ENCODE measurements at regions not wholly inside any gene's neighbourhood (a gene's known extent, or its start where the extent isn't known, plus 50 kb on each side); places are given as distances from the start of the nearest gene placed in this dataset.

DNA sequence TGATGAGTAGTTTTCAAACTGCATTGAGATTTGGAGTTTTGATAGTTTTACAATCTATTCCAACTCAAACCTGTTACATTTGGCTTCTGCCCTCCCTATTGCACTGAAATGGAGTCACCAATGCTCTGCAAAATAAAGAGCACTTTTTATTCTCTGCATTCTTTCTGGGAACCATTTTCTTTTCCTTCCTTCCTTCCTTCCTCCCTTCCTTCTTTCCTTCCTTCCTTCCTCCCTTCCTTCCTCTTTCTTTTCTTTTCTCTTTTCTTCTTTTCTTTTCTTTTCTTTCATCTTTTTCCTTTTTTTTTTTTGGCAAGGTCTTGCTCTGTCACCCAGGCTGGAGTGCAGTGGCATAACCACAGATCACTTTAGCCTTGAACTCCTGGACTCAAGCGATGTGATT is 114.2 kb downstream of the TBX19 start:
- H3K27me3 ChIP-seq (ENCODE audit: control insufficient read depth, insufficient read depth, low read length): peaks cover 2% of the 10 kb centered on the region; the same call in 1 of the 2 replicates
- H3K9me3 ChIP-seq (ENCODE audit: control insufficient read depth, insufficient read depth, low read length): no peaks in the 10 kb centered on the region
- no peak overlapping the region for H3K14ac ChIP-seq (replicated peaks; ENCODE audit: low read depth, low read length)
- no peak overlapping the region for H3K23ac ChIP-seq (ENCODE audit: low read depth, low read length)
- no peaks in the 10 kb centered on the region for H3K4me1 ChIP-seq (ENCODE audit: control insufficient read depth, insufficient read depth, low read length)
- TF ChIP-seq, protein P1, sequence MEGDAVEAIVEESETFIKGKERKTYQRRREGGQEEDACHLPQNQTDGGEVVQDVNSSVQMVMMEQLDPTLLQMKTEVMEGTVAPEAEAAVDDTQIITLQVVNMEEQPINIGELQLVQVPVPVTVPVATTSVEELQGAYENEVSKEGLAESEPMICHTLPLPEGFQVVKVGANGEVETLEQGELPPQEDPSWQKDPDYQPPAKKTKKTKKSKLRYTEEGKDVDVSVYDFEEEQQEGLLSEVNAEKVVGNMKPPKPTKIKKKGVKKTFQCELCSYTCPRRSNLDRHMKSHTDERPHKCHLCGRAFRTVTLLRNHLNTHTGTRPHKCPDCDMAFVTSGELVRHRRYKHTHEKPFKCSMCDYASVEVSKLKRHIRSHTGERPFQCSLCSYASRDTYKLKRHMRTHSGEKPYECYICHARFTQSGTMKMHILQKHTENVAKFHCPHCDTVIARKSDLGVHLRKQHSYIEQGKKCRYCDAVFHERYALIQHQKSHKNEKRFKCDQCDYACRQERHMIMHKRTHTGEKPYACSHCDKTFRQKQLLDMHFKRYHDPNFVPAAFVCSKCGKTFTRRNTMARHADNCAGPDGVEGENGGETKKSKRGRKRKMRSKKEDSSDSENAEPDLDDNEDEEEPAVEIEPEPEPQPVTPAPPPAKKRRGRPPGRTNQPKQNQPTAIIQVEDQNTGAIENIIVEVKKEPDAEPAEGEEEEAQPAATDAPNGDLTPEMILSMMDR (conservative IDR thresholded peaks at IDR 0.05; ENCODE audit: low read depth, low read length): no peak
- TF ChIP-seq MXI1 (IDR thresholded peaks at IDR 0.05; ENCODE audit: borderline replicate concordance, low read depth, low read length): no peak
- no peak for TF ChIP-seq RFX5 (IDR thresholded peaks at IDR 0.05; ENCODE audit: low read depth, low read length)
- TF ChIP-seq MAFK (IDR thresholded peaks at IDR 0.05; ENCODE audit: low read depth, low read length): no peak
- no peak for TF ChIP-seq NFE2L2 (IDR thresholded peaks at IDR 0.05; ENCODE audit: low read depth, low read length)
- no peak for TF ChIP-seq CHD1 (IDR thresholded peaks at IDR 0.05; ENCODE audit: low read depth, low read length)
- no peak for TF ChIP-seq FOS (IDR thresholded peaks at IDR 0.05; ENCODE audit: low read depth, low read length)
- no peak for TF ChIP-seq SMC3 (IDR thresholded peaks at IDR 0.05; ENCODE audit: low read depth, low read length)
- TF ChIP-seq MAZ (IDR thresholded peaks at IDR 0.05; ENCODE audit: borderline replicate concordance, low read depth, low read length): no peak
- no peak for TF ChIP-seq USF2 (IDR thresholded peaks at IDR 0.05; ENCODE audit: low read depth, low read length)
- TF ChIP-seq RCOR1 (IDR thresholded peaks at IDR 0.05; ENCODE audit: insufficient replicate concordance, low read length): no peak
- TF ChIP-seq BHLHE40 (IDR thresholded peaks at IDR 0.05; ENCODE audit: low read depth, low read length): no peak
- TF ChIP-seq, protein P2, sequence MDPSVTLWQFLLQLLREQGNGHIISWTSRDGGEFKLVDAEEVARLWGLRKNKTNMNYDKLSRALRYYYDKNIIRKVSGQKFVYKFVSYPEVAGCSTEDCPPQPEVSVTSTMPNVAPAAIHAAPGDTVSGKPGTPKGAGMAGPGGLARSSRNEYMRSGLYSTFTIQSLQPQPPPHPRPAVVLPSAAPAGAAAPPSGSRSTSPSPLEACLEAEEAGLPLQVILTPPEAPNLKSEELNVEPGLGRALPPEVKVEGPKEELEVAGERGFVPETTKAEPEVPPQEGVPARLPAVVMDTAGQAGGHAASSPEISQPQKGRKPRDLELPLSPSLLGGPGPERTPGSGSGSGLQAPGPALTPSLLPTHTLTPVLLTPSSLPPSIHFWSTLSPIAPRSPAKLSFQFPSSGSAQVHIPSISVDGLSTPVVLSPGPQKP (IDR thresholded peaks at IDR 0.05; ENCODE audit: borderline replicate concordance, low read depth, low read length): no peak
- TF ChIP-seq RAD21 (IDR thresholded peaks at IDR 0.05; ENCODE audit: low read length): no peak
- no peak for TF ChIP-seq POLR2A (IDR thresholded peaks at IDR 0.05; ENCODE audit: low read depth, low read length)
- no peak overlapping the region for H2AFZ ChIP-seq (replicated peaks; ENCODE audit: low read length, poor library complexity)
- no peaks in the 10 kb centered on the region for H4K20me1 ChIP-seq (ENCODE audit: insufficient read depth, low read length)
- ATAC-seq (ENCODE audit: low read depth) (no peak), DNase-seq (no peak)
- H3K9ac ChIP-seq (ENCODE audit: low read depth, low read length): no peak overlapping the region
- no peak overlapping the region for H2BK120ac ChIP-seq (ENCODE audit: low read depth, low read length)
- H4K91ac ChIP-seq (ENCODE audit: insufficient read depth, low read depth, low read length): no peak overlapping the region
- POLR2A ChIA-PET (ENCODE audit: unreplicated experiment): no interaction called here
- BruUV-seq (replicated peaks): no TSS peak
- H3K4me3 ChIP-seq (ENCODE audit: insufficient read depth, low read depth, low read length): no peak overlapping the region
- intact Hi-C loops (cut with micrococcal nuclease) (no loop called here), in situ Hi-C loops (cut with MboI; ENCODE audit: low sequenced_read_pairs) (no loop called here), dilution Hi-C loops (cut with HindIII; ENCODE audit: low sequenced_read_pairs, unreplicated experiment) (no loop called here)
- no peak overlapping the region for H2BK5ac ChIP-seq (ENCODE audit: low read depth, low read length, poor library complexity, severe bottlenecking)
- H3K4me2 ChIP-seq (ENCODE audit: low read depth, low read length): no peak overlapping the region
- H3K9me1 ChIP-seq (ENCODE audit: insufficient read depth, low read length): no peaks in the 10 kb centered on the region
- H2AK5ac ChIP-seq (ENCODE audit: low read depth, low read length): no peak overlapping the region
- H3K79me1 ChIP-seq (ENCODE audit: low read depth in 1 of 2, low read length in 2 of 2): no peaks in the 10 kb centered on the region
- no peak overlapping the region for H3K4ac ChIP-seq (ENCODE audit: low read depth, low read length)
- H3K36me3 ChIP-seq (ENCODE audit: control insufficient read depth, insufficient read depth, low read length): no peaks in the 10 kb centered on the region
- H4K8ac ChIP-seq (ENCODE audit: low read depth in 2 of 2, low read length in 2 of 2): no peak overlapping the region
- no peak overlapping the region for H2AK9ac ChIP-seq (replicated peaks; ENCODE audit: low read depth, low read length, poor library complexity)
- no peak overlapping the region for H3K27ac ChIP-seq (ENCODE audit: insufficient read depth, low read length)
- H4K5ac ChIP-seq (ENCODE audit: low read depth, low read length): no peak overlapping the region
- H3K18ac ChIP-seq (ENCODE audit: low read depth, low read length): no peak overlapping the region
- no peak overlapping the region for H2BK20ac ChIP-seq (ENCODE audit: low read depth, low read length)
- CTCF ChIA-PET: no interaction called here
- WGBS, 2 experiments (ENCODE audit: extremely low coverage in 2 of 2, insufficient read length in 1 of 2): no CpG with 5 or more reads among the region's 1 CpG
- no peak overlapping the region for H3K56ac ChIP-seq (ENCODE audit: extremely low read depth, insufficient read depth, low read length)
- no peak overlapping the region for H2BK15ac ChIP-seq (ENCODE audit: low read depth, low read length)
